ENCODE measurements at regions not wholly inside any gene's neighbourhood (a gene's known extent, or its start where the extent isn't known, plus 50 kb on each side); places are given as distances from the start of the nearest gene placed in this dataset.

DNA sequence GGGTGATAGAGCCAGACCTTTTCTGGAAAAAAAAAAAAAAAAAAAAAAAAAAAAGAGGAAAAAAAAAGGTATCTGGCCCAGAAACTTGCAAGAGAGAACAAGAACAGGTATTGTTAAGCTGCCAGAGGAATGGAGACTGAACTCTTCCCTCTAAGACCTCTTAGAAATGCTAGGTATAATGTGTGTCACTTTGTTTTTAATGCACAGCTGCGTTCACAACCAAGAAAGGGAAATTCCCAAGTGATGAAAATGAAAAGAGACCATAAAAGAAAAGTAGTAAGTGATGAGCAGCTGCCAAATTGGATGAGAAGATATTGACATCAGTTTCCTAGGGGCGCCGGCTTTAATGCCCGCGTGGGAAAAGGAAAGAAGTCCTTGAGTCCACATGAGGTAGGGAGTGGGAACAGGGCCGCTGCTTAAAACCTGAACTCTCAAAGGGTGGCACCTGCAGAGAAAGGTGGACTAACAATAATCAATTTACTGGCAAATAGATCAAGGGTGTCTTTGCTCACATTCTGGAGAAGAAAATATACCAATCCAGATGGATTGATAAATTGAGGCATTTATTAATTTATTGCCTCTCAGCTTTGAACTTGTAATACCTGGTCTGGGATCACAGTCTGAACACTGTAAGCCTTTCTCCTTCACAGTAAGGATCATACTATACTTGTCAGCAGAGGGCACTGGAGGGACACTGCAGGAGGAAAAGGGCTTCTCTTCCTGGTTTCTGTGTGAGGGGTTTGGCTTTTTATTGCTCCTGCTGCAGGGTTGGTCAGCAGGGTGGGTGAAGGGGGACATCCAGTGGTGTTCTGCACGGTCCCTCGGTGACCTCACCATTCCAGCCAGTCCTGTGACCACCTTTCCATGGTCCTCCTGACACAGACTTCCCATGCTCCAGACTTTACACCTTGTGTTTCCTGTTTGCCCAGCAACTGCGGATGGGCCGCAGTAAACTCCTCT, 131.6 kb downstream of the AQP9 start:
- FAIRE-seq: no peak

DNA sequence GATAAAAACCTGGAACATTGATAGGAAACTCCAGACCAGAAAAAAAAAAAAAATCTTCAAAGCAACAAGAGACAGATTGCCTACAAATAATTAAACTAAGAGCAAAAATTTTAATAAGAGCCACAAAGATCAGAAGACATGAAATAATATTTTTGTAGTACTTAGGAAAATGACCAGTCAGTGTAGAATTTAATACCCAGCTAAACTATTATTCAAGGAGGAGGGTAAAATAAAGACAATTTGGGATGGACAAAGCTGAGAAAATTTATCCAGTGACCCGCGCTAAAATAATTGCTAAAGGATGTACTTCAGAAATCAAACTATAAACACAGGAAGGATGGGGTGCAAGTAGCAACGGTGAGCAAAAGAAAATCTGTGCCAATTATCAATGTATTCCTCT, 133.2 kb downstream of the AQP9 start:
- FAIRE-seq: no peak
- DNase-seq (ENCODE audit: insufficient read length, low spot score): no peak

More for the DNA sequence above, 131.6 kb downstream of the AQP9 start:
- peak; percentile 6 for DNase-seq (ENCODE audit: insufficient read length, low spot score)

DNA sequence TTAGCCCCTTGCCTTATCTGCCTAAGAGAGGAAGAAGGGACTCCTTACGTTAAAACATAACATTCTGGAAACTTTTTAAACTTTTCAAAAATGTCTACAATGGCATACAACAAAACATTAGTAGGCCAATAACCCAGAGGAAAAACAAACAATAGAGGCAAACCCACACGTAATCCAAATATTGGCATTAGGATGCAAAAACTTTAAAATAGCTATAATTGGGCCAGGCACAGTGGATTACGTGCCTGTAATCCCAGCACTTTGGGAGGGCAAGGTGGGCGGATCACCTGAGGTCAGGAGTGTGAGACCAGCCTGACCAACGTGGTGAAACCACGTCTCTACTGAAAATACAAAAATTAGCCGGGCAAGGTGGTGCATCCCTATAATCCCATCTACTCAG, 134.9 kb downstream of the AQP9 start:
- FAIRE-seq (no peak), DNase-seq (ENCODE audit: insufficient read length, low spot score) (no peak)

DNA sequence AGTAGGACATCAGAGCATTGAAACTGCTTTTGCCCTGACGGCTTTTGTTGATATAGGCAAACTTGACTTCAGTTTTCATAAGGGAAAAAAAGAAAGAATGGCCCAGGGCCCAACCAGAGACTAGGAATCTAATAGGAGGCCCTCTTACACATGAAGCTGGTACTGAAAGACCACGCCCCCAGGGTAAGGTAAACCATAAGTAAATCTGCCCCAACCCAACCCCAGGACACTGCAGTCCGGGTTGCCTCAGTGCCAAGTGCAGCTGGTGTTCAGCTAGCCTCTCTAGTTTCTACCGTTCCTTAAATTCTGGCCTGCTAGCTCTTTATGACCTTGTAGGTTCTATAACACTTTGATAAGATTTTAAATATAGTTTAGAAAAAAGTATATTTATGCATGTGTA, 136.7 kb downstream of the AQP9 start:
- no peak for FAIRE-seq
- no peak for DNase-seq (ENCODE audit: insufficient read length, low spot score)

DNA sequence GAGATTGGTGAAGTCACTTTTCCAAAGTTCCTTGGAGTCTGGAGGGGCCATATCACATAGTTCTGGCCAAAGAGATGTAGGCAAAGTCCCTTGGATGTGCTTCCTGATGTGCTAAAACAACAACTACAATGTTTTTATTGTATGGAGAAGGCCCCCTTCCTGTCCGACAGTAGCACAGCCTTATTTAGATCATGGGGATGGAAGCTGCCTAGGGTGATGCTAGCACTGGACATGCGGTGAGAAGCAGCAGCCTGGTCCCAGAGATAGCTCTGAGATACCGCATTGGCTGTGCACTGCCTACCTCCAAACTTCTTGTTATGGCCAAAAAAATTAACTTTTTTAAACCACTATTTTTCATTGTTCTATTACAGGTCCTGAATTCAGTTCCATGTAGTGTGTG, 137.6 kb downstream of the AQP9 start:
- FAIRE-seq: no peak
- no peak for DNase-seq (ENCODE audit: insufficient read length, low spot score)

DNA sequence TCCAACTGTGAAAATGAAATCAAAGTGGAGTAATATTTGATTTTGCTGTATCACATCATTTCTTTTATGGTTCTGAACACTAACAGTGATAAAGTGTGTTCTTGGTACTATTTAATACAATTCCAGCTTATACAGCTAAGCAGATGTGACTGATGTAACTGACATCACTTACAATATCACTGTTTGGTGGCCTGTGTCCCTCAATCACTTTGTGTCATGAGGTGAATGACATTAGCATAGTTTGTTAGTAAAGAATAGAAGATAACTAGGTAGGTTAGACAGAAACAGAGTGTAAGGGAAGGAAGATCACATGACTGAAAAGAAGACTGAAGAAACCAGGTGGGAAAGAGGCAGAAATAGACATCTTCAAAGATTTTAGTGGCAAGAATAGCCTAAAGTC, 138.7 kb downstream of the AQP9 start:
- FAIRE-seq (no peak), DNase-seq (ENCODE audit: insufficient read length, low spot score) (no peak)

DNA sequence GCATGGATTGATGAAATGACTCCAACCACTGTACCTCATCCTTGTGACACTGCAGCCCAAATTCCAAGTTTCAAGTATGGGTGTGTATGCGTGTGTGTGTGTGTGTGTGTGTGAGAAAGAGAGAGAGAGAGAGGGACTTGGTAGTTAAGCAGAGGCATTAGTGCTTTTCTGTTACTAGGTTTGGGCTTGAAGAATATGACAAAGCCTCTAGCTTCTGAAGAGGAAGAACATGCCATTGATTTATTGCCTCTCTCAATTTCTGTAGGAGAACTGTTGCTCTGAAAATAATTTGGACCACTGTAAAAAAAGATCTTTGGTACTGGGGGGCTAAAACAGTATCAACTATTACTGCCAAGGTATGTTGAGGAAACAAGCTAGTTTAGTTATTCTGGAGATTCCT, 139.2 kb downstream of the AQP9 start:
- DNase-seq (ENCODE audit: insufficient read length, low spot score) (no peak), FAIRE-seq (peak; percentile 26)

DNA sequence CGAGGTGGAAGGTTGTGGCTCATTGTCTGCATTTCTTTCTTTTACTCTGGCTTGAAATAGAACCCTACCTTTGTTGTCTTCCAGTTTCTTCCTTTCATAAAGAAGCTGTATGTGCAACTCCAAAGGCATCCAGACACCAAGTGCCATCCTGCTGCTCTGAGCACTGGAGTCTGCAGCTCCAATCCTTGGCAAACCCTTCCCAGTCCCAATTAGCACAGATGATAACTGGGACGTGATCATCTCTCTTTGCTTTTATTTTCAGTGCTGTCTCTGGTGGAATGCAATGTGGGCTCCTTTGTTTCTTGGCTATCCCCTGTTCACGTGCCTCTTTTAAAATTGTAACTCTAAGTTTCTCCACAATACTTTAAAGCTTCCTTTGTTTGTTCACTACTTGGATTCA, 140.9 kb downstream of the AQP9 start:
- FAIRE-seq: no peak

DNA sequence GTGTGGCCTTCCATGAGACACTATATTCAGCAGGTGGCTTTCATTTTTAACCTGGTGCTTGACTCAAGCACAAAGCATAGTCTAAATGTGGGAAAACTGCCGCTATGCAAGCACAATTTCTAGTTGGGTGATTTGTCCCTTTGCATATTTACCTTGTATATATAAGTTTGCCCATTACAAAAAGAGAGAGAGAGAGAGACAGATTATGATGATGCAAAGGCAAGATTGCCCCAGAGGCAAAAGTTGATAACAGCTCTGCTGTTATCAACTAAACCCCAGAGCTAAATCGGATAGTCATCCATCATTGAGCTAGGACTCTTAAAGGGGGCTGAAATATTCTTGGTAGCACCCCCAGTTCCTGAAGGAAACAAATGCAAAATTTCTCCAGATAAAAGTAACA, 141.5 kb downstream of the AQP9 start:
- FAIRE-seq (no peak), DNase-seq (ENCODE audit: insufficient read length, low spot score) (no peak)

More for the DNA sequence above, 140.9 kb downstream of the AQP9 start:
- no peak for DNase-seq (ENCODE audit: insufficient read length, low spot score)

DNA sequence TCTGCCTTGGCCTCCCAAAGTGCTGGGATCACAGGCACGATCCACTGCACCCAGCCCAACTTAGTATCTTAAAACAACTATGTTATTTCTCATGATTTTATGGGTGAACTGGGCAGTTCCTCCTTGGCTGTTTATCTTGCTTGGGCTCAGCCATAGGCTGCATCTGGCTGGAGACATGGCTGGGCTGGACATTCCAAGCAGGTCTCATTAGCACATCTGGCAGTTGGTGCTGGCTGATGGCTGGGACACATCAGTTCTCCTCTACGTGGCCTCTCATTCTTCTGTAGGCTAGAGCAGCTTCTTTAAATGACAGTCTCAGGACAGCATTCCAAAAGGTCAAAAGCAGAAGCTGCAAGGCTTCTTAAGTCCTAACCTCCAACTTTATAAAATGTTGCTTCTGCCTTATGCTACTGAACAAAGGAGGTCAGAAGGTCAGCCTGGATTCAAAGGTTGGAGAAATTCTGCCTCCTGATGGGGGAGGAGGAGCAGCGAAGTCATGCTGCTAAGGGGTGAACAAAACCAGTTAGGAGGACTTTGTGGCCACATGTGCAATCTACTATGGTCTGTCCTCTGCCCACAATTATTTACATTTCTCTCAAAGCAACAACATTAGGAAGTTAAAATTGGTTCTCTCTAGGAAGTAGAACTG, 144.0 kb downstream of the AQP9 start:
- FAIRE-seq (no peak), DNase-seq (ENCODE audit: insufficient read length, low spot score) (no peak)

DNA sequence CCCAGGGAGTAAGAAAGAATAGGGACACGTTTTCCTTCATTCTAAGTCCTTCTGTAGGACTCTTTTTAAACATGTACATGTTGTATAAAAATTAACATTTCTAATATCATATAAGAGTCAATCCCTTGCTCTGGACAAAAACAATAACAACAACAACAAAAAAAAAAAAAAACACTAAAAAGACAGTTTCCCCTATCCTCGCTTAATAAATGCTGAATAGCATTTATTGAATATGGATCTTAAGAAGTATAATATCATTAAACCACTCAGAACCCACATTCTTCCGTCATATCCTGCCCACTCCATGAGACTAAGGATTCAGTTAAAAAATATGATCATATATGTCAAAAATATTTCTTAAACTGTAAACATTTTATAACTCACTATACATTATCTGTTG, 145.1 kb downstream of the AQP9 start:
- FAIRE-seq (no peak), DNase-seq (ENCODE audit: insufficient read length, low spot score) (no peak)

DNA sequence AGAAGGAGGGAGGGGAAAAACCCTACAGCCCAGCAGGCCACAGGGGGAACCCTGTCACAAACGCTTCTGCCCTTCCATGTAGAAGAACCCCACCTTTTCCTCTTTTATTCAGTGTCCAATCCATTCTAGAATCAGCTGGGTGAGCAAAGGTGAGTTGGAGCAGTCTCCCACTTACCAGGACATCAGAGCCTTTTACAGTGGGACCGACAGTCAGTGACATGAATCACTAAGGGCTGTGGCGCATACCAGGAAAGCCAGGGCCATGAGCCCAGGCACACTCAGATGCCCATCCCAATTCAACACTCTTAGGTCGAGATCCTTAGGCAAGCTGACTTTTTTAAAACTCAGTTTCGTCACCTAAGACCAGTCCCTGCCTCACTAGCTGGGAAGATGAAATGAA, 146.1 kb downstream of the AQP9 start:
- DNase-seq (ENCODE audit: insufficient read length, low spot score) (no peak), FAIRE-seq (no peak)

DNA sequence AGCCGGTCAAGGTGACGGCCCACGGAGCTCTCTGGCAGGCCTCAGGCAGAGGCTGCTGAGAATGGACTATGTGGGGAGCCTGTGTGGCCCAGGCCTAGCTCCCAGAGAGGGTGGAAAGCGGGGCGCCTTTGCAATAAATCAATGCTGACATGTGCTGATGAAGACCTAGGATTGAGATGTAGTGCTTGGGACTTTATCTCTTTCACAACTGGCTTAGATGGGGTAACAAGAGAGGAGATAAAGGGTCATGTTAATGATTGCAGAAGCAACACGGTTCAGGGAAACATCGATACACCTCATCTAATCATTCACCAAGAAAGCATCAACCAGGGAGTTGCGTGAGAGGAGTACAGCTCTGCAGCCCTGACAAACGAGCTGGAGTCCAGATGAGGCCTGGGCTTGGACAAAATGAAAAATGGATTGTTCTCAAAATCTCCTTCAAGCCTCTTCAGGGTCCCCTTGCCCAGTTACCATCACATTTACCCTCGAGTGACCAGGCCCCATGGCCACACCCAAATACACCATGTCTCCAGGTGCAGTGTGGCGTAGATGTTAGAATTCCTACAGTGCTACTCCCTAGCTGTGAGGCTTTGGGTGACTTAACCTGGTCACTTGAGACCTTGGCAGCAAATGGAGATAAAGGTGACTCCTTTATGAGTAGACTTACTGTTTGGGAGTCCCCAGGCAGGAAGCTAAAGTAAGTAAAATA, 146.4 kb upstream of the LIPC start:
- DNase-seq (ENCODE audit: insufficient read length, low spot score) (no peak), FAIRE-seq (no peak)

DNA sequence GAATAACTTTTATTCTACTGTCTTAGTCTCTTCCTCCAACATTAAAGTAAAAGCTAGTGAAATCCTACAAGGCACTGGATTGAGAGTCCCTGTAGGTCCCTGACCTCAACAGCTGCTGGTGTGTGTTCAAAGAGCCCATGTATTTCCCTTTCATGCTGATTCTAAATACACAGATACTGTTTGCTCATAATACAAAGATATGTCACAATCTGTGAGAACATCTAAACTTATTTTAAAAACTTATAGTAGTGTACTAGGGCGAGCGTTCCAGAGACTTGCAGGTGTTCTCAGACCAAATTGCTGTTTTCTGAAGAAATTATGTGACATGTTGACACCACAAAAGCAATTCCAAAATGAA, 145.9 kb upstream of the LIPC start:
- no peak for DNase-seq (ENCODE audit: insufficient read length, low spot score)
- FAIRE-seq: no peak

DNA sequence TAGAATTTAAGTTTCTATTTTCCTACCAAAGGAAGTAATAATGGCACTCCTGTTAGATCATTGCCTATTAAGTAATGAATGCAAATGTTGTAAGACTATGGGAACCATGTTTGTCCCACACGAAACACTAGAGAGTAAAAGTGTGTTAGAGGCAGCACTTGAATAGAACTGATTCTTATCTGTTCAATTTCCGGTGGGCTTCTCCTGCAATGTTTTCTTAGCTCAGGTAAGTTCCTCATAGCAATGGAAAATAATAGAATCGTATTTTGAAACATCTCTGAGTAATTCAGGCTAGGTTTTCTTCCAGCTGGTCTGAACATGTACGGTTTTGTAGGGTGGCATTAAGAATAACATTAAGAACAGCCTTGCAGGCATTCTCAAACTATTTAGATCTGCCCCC, 145.3 kb upstream of the LIPC start:
- FAIRE-seq: no peak
- no peak for DNase-seq (ENCODE audit: insufficient read length, low spot score)

DNA sequence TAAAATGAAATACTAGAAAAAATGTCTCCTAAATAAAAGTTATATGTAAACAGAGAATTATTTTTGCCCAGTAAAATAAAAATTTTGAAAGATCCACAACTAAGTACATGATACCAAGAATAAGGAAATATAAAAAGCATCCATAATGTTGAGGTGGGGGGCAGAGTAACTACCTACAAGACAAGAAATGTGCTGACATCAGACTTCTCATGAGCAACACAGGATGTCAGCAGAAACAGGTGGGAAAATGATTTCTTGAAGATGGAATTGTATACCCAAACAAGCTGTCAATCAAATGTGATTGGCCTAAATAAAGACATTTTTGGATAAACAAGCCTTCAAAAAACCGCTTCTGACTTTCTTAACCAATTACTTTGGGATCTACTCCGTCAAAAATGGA, 143.9 kb upstream of the LIPC start:
- DNase-seq (ENCODE audit: insufficient read length, low spot score): no peak
- FAIRE-seq: no peak

DNA sequence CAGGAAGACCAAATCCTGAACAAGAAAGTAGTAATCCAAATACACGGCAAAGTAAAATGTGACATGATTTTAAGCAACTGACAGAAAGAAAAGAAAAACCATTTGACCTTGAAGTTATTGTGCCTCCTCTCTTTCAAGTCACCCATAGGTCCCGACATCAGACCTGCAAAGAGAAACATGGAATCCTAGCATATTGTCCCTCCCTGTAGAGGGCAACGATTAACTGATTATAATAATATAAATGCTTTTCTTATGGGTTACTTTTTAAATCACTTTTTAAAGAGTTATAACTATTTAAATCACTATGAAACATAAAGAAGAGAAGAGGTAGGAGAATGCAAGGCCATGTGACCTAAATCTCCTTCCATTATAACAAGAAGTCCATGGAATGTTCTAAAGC, 143.2 kb upstream of the LIPC start:
- DNase-seq (ENCODE audit: insufficient read length, low spot score) (no peak), FAIRE-seq (no peak)

DNA sequence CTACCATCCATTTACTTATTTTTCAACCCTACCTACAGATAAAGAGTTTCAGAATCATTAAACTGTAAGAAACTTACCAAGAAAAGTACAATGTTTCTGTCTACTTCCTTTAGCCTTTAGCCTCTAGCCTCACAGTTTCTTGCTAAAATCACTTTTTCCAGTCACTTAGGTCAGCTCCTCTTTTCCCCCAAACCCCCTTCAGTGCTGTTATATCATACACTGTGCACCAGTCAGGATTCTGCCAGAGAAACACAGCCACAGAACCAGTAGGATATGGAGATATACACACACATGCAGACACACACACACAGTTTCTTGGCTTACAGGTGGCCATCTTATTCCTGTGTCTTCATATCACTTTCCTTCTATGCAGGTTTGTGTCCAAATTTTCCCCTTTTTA, 139.9 kb upstream of the LIPC start:
- FAIRE-seq: peak; percentile 28

DNA sequence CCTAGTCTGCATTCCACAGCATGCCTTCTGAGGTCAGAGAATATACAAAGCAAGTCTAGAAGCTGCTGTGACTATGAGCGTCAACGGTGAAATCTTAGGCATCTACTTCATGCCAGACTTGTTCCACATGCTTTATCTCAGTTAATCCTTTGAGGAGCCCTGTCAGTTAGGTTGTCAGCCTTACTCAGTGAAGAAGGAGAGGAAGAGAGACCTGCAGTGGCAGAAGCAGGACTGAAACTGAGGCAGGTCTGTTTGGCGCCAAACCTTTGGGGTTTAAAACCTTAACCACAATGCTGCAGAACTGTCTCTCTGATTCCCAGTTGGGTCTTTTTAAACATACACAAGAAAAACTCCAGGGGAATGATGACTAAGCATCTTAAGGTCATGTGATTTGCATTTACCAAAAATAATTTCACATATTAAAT, 139.0 kb upstream of the LIPC start:
- FAIRE-seq: no peak
- DNase-seq (ENCODE audit: insufficient read length, low spot score): no peak

More for the DNA sequence above, 139.9 kb upstream of the LIPC start:
- no peak for DNase-seq (ENCODE audit: insufficient read length, low spot score)

DNA sequence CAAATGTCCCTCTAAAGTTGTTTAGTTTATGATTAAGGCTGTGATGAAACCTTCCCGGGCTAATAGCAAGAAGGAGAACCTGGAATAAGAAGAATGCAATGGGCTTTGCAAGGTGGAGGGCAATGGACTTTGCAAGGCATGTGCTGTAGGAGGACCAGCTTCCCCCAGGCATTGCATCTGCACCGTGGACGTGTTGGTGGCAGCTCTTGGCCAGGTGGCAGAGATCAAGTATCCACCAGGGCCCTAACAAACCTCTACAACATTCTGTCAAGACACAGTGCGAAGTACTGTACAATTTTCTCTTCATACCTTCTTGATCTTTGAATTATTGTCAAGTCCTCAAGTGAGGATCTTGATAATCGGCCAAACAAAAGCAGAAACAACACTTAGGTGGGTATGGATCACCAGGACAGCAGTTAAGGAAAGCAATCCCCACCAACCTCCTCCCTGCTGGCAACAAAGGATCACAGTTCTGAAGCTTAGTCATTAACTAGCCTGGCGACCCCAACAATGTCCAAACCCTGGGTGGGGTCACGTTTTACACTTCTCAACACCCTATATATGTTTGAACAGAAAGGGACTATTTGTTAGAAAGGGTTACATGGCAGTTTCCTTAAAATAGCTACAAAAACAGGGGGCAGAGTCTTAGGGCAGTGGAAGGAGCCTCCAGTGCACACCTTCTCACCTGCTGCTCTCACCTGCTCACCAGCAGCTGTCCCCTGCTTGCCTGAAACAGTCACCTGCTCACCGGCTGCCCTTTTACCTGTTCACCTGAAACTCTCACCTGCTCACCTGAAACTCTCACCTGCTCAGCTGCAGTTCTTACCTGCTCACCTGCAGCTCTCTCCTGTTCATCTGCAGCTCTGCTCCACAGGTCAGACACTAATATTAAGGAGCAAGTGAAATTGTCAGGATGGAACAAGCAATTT, 137.9 kb upstream of the LIPC start:
- DNase-seq (ENCODE audit: insufficient read length, low spot score): no peak
- FAIRE-seq: no peak
